GM06990 (cell line): ENCODE measurements at regions not wholly inside any gene's neighbourhood (a gene's known extent, or its start where the extent isn't known, plus 50 kb on each side); places are given as distances from the start of the nearest gene placed in this dataset.
A peak's percentile ranks its signal among the peaks of the same experiment; 100 is the strongest.

Source experiments
- DNase-seq: peaks from one replicate; pipeline ENCODE4 v3.0.0-alpha.2; 2011; ENCODE audit not compliant: insufficient read length; ENCODE audit errors: extremely low read depth
- H3K27me3 ChIP-seq: replicated peaks from 2 replicates; pipeline ENCODE4 v1.6.0; 2011; ENCODE audit warnings: low read length; ENCODE audit not compliant: control insufficient read depth, insufficient read depth
- H3K36me3 ChIP-seq: 2 replicates; pipeline ENCODE4 v1.5.1; 2011; ENCODE audit warnings: low read length; ENCODE audit not compliant: control insufficient read depth, insufficient read depth
- H3K4me3 ChIP-seq: replicated peaks from 2 replicates; pipeline ENCODE4 v1.5.1; 2011; ENCODE audit warnings: low read depth, mild to moderate bottlenecking, control low read depth, low read length
- CTCF ChIP-seq: IDR thresholded peaks from 2 replicates; pipeline ENCODE4 v1.5.1; 2011; ENCODE audit warnings: low read length, control low read depth, mild to moderate bottlenecking, inconsistent platforms; ENCODE audit not compliant: insufficient read depth, poor library complexity, severe bottlenecking

- H3K27me3 ChIP-seq = no peaks in the 10 kb centered on the region
- DNase-seq = peak; percentile 8
- TF ChIP-seq CTCF = peak; percentile 32
- no peaks in the 10 kb centered on the region for H3K36me3 ChIP-seq
- no peak overlapping the region for H3K4me3 ChIP-seq
Measured at GRCh38 chr9:4382722-4383317, 83.0 kb upstream of the GLIS3 start.

- Histone ChIP-seq H3K27me3 (no peaks in the 10 kb centered on the region), H3K36me3 (no peaks in the 10 kb centered on the region), H3K4me3 (no peak overlapping the region)
- no peak for DNase-seq
- no peak for TF ChIP-seq CTCF
Measured at GRCh38 chr9:4381744-4382143, 81.9 kb upstream of the GLIS3 start.

- Histone ChIP-seq H3K36me3 (no peaks in the 10 kb centered on the region), H3K4me3 (no peak overlapping the region), H3K27me3 (no peaks in the 10 kb centered on the region)
- no peak for DNase-seq
- TF ChIP-seq CTCF = no peak
Measured at GRCh38 chr9:4380406-4380805, 80.5 kb upstream of the GLIS3 start.

GRCh38 chr9:4375424-4376200 is 75.7 kb upstream of the GLIS3 start:
- Histone ChIP-seq H3K4me3 (no peak overlapping the region), H3K27me3 (no peaks in the 10 kb centered on the region), H3K36me3 (no peaks in the 10 kb centered on the region)
- DNase-seq = no peak
- TF ChIP-seq CTCF = peak; percentile 28

- Histone ChIP-seq H3K27me3 (no peaks in the 10 kb centered on the region; the same call in 1 of the 2 replicates), H3K4me3 (no peak overlapping the region), H3K36me3 (no peaks in the 10 kb centered on the region)
- TF ChIP-seq CTCF = no peak
- no peak for DNase-seq
Measured at GRCh38 chr9:4371108-4371507, 71.2 kb upstream of the GLIS3 start.
